ENCODE measurements at regions not wholly inside any gene's neighbourhood (a gene's known extent, or its start where the extent isn't known, plus 50 kb on each side); places are given as distances from the start of the nearest gene placed in this dataset.

GRCh38 chr11:131005829-131006228, 89.5 kb upstream of the SNX19 start:
- no peak for ATAC-seq
- TF ChIP-seq ZNF70 (CRISPR knock-in tag; IDR thresholded peaks at IDR 0.05) (no peak), ZFP30 (CRISPR knock-in tag; IDR thresholded peaks at IDR 0.05) (no peak), PATZ1 (CRISPR knock-in tag; IDR thresholded peaks at IDR 0.05; ENCODE audit: borderline replicate concordance) (no peak), GLIS3 (CRISPR knock-in tag; IDR thresholded peaks at IDR 0.05) (no peak), TOX (CRISPR knock-in tag; IDR thresholded peaks at IDR 0.05; ENCODE audit: borderline replicate concordance) (no peak)

- ATAC-seq = no peak
- TF ChIP-seq ZFP30 (CRISPR knock-in tag; IDR thresholded peaks at IDR 0.05) (no peak), CSDC2 (CRISPR knock-in tag; IDR thresholded peaks at IDR 0.05) (no peak), ZNF565 (CRISPR knock-in tag; conservative IDR thresholded peaks at IDR 0.05; ENCODE audit: low read depth) (no peak), TCF4 (CRISPR knock-in tag; IDR thresholded peaks at IDR 0.05; ENCODE audit: borderline replicate concordance) (no peak), POU6F1 (CRISPR knock-in tag; IDR thresholded peaks at IDR 0.05; ENCODE audit: borderline replicate concordance, low read depth) (no peak), SNAI2 (CRISPR knock-in tag; IDR thresholded peaks at IDR 0.05) (no peak), TSHZ2 (CRISPR knock-in tag; IDR thresholded peaks at IDR 0.05) (no peak), TOX (CRISPR knock-in tag; IDR thresholded peaks at IDR 0.05; ENCODE audit: borderline replicate concordance) (no peak), ESRRG (CRISPR knock-in tag; IDR thresholded peaks at IDR 0.05) (no peak), GLIS3 (CRISPR knock-in tag; IDR thresholded peaks at IDR 0.05) (no peak), PATZ1 (CRISPR knock-in tag; IDR thresholded peaks at IDR 0.05; ENCODE audit: borderline replicate concordance) (no peak), ZNF8 (CRISPR knock-in tag; IDR thresholded peaks at IDR 0.05) (no peak), ARNTL (CRISPR knock-in tag; IDR thresholded peaks at IDR 0.05; ENCODE audit: borderline replicate concordance, low read depth) (no peak), CREB5 (CRISPR knock-in tag; IDR thresholded peaks at IDR 0.05; ENCODE audit: low read depth) (no peak), RARB (CRISPR knock-in tag; IDR thresholded peaks at IDR 0.05) (no peak), ZFP3 (CRISPR knock-in tag; IDR thresholded peaks at IDR 0.05) (no peak), OSR1 (CRISPR knock-in tag; IDR thresholded peaks at IDR 0.05) (no peak)
- TF ChIP-seq, protein P1, sequence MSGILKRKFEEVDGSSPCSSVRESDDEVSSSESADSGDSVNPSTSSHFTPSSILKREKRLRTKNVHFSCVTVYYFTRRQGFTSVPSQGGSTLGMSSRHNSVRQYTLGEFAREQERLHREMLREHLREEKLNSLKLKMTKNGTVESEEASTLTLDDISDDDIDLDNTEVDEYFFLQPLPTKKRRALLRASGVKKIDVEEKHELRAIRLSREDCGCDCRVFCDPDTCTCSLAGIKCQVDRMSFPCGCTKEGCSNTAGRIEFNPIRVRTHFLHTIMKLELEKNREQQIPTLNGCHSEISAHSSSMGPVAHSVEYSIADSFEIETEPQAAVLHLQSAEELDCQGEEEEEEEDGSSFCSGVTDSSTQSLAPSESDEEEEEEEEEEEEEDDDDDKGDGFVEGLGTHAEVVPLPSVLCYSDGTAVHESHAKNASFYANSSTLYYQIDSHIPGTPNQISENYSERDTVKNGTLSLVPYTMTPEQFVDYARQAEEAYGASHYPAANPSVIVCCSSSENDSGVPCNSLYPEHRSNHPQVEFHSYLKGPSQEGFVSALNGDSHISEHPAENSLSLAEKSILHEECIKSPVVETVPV (CRISPR knock-in tag; IDR thresholded peaks at IDR 0.05) = no peak
Observed at GRCh38 chr11:131025020-131025419, 108.7 kb upstream of the SNX19 start.

Measured in SK-N-SH treated with all-trans-retinoic acid at 6 μM for 48 hours (cell line).